ENCODE measurements at regions not wholly inside any gene's neighbourhood (a gene's known extent, or its start where the extent isn't known, plus 50 kb on each side); places are given as distances from the start of the nearest gene placed in this dataset.

- TF ChIP-seq CTCF (IDR thresholded peaks at IDR 0.05) (no peak), EZH2phosphoT487 (IDR thresholded peaks at IDR 0.05) (no peak), EZH2 (IDR thresholded peaks at IDR 0.05) (no peak)
Measured at GRCh38 chr2:104539649-104540048, 314.3 kb upstream of the POU3F3 start.

All from neural progenitor cell (in vitro differentiated cells).